Mucosa of descending colon (tissue), 3 donors: ENCODE measurements at regions not wholly inside any gene's neighbourhood (a gene's known extent, or its start where the extent isn't known, plus 50 kb on each side); places are given as distances from the start of the nearest gene placed in this dataset.

Experiments used
- ATAC-seq: fragments of 200-7000 bp; cut with Tn5 transposase; one replicate; pipeline ENCODE4 v1.9.1; 2020; ENCODE audit warnings: mild to moderate bottlenecking, moderate library complexity
- DNase-seq, 3 donors: peaks; one replicate each; pipeline ENCODE4 v3.0.0-alpha.2; 2020
- H3K36me3 ChIP-seq: fragments of 200-600 bp; one replicate; pipeline ENCODE4 v1.8.0; 2021; ENCODE audit warnings: low read depth, mild to moderate bottlenecking
- H3K4me1 ChIP-seq: fragments of 200-600 bp; one replicate; pipeline ENCODE4 v1.8.0; 2021; ENCODE audit warnings: low read depth, mild to moderate bottlenecking
- H3K4me3 ChIP-seq: fragments of 200-600 bp; one replicate; pipeline ENCODE4 v1.8.0; 2021; ENCODE audit warnings: mild to moderate bottlenecking
- H3K9me3 ChIP-seq: fragments of 200-600 bp; one replicate; pipeline ENCODE4 v1.8.0; 2021; ENCODE audit warnings: mild to moderate bottlenecking
- CTCF ChIP-seq: fragments of 200-600 bp; IDR thresholded peaks from one replicate; pipeline ENCODE4 v1.8.0; 2022; ENCODE audit warnings: antibody characterized with exemption, mild to moderate bottlenecking
- intact Hi-C, 2 donors: fragments of 100-400 bp; cut with DNase I in 1 of 2; cut with micrococcal nuclease in 1 of 2; formaldehyde crosslinking; loops; one replicate each; pipeline versions ENCODE4 v1.11.0 to v1.11.1; 2022; cut with DNase I, micrococcal nuclease
- donor health status: DM: no; HTN: no; CAD: no; lungs with moderate emphysema.
- donor health status: DM: no; HTN: no; CAD: no.
- donor health status: DM: no; HTN: yes; CAD: no.

- H3K4me1 ChIP-seq: peaks cover 7% of the 10 kb centered on the region
- no peak overlapping the region for H3K4me3 ChIP-seq
- intact Hi-C loops: no loop called here
- no peak for ATAC-seq
- H3K9me3 ChIP-seq: no peaks in the 10 kb centered on the region
- no peaks in the 10 kb centered on the region for H3K36me3 ChIP-seq
- DNase-seq: no peak
- no peak for TF ChIP-seq CTCF
These were observed 623.8 kb upstream of the KIRREL3 start for GRCh38 chr11:127624306-127624856.

GRCh38 chr11:127622686-127623085 lies 622.1 kb upstream of the KIRREL3 start:
- Histone ChIP-seq H3K4me3 (no peak overlapping the region), H3K4me1 (peaks cover 4% of the 10 kb centered on the region), H3K9me3 (no peaks in the 10 kb centered on the region), H3K36me3 (no peaks in the 10 kb centered on the region)
- no peak for ATAC-seq
- no peak for TF ChIP-seq CTCF
- no peak for DNase-seq
- intact Hi-C loops: no loop called here

GRCh38 chr11:127620671-127621070 lies 620.1 kb upstream of the KIRREL3 start:
- H3K9me3 ChIP-seq: no peaks in the 10 kb centered on the region
- DNase-seq: no peak
- no peak overlapping the region for H3K4me3 ChIP-seq
- ATAC-seq: no peak
- intact Hi-C loops: no loop called here
- no peaks in the 10 kb centered on the region for H3K36me3 ChIP-seq
- no peak for TF ChIP-seq CTCF
- no peaks in the 10 kb centered on the region for H3K4me1 ChIP-seq

- Histone ChIP-seq H3K4me3 (no peak overlapping the region), H3K36me3 (no peaks in the 10 kb centered on the region), H3K9me3 (no peaks in the 10 kb centered on the region), H3K4me1 (no peaks in the 10 kb centered on the region)
- intact Hi-C loops: no loop called here
- TF ChIP-seq CTCF: no peak
- ATAC-seq (no peak), DNase-seq (no peak)
These were observed 619.4 kb upstream of the KIRREL3 start for GRCh38 chr11:127619946-127620345.

- ATAC-seq: no peak
- intact Hi-C loops: no loop called here
- TF ChIP-seq CTCF: no peak
These were observed 618.2 kb upstream of the KIRREL3 start for GRCh38 chr11:127618721-127619120.

GRCh38 chr11:127616158-127616557 lies 615.6 kb upstream of the KIRREL3 start:
- no peak for DNase-seq
- Histone ChIP-seq H3K4me1 (no peaks in the 10 kb centered on the region), H3K36me3 (no peaks in the 10 kb centered on the region), H3K4me3 (no peak overlapping the region), H3K9me3 (no peaks in the 10 kb centered on the region)
- TF ChIP-seq CTCF: no peak
- no peak for ATAC-seq
- intact Hi-C loops: no loop called here

More at GRCh38 chr11:127618721-127619120, 618.2 kb upstream of the KIRREL3 start:
- H3K9me3 ChIP-seq: no peaks in the 10 kb centered on the region
- H3K4me1 ChIP-seq: no peaks in the 10 kb centered on the region
- no peak for DNase-seq
- no peak overlapping the region for H3K4me3 ChIP-seq
- no peaks in the 10 kb centered on the region for H3K36me3 ChIP-seq
